D721Med (cell line): ENCODE measurements at regions not wholly inside any gene's neighbourhood (a gene's known extent, or its start where the extent isn't known, plus 50 kb on each side); places are given as distances from the start of the nearest gene placed in this dataset.

Source experiments
- DNase-seq: peaks from one replicate; pipeline ENCODE4 v3.0.0; 2011; ENCODE audit warnings: low spot score; ENCODE audit not compliant: insufficient read length
- FAIRE-seq: peaks from 2 replicates; lab custom pipeline; 2011; peaks lifted over from hg19 to GRCh38; lab: Jason Lieb, UNC
- TF ChIP-seq, protein P1 (sequence below): IDR thresholded peaks from 2 replicates; pipeline ENCODE4 v1.5.1; 2012; ENCODE audit warnings: mild to moderate bottlenecking, control low read depth; ENCODE audit not compliant: insufficient read depth; ENCODE audit errors: missing control alignments

DNA sequence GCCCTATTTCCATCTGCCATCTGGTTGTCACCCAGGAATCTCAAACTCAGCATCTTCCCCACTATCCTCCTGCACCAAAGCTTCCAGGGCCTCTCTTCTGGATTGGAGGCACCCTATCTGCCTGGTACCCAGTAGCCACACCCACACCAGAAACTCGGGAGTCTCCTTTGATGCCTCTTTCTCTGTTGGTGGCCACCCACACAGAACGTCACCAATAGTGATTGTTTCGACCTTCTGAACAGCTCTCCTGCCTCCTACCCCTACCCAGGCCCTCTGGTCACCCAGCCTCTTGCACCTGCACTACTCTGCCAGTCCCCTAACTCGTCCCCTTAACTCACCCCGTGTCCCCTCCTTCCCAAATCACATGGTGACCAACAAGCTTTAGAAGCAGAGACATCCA is 95.0 kb downstream of the IRF2BPL start:
- FAIRE-seq (no peak), DNase-seq (no peak)
- TF ChIP-seq, protein P1, sequence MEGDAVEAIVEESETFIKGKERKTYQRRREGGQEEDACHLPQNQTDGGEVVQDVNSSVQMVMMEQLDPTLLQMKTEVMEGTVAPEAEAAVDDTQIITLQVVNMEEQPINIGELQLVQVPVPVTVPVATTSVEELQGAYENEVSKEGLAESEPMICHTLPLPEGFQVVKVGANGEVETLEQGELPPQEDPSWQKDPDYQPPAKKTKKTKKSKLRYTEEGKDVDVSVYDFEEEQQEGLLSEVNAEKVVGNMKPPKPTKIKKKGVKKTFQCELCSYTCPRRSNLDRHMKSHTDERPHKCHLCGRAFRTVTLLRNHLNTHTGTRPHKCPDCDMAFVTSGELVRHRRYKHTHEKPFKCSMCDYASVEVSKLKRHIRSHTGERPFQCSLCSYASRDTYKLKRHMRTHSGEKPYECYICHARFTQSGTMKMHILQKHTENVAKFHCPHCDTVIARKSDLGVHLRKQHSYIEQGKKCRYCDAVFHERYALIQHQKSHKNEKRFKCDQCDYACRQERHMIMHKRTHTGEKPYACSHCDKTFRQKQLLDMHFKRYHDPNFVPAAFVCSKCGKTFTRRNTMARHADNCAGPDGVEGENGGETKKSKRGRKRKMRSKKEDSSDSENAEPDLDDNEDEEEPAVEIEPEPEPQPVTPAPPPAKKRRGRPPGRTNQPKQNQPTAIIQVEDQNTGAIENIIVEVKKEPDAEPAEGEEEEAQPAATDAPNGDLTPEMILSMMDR: no peak

DNA sequence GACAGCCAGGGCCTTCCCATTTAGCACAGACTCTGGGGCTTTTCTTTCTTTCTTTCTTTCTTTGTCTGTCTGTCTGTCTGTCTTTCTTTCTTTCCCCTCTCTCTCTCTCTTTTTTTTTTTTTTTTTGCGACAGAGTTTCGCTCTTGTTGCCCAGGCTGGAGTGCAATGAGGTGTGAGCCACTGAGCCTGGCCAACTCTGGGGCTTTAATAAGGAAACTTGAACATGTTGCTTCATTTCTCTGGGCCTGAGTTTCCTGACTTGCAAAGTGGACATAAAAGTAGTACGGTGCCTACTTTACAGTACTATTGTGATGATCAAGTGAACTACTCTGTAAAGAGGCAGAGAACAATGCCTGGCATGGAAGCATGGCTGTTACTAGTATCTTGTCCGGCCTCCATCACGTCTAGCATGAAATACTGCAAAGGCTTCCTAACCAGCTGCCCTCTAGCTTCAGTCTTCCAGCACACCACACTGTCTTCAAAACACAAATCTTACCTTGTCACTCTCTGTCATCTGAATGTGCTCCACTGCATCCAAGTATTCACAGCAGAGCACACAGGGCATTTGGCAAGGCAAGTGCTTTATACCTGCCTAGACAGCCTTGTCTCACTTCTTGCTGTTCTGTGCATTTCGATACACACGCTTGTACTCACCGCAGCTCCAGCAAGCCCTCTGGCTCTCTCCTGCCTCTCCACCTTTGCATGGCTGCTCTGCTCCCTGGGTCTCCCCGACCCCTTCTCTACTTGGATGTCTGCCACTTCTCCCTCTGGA is 96.7 kb downstream of the IRF2BPL start:
- FAIRE-seq: no peak
- DNase-seq: no peak
- TF ChIP-seq, protein P1: no peak

DNA sequence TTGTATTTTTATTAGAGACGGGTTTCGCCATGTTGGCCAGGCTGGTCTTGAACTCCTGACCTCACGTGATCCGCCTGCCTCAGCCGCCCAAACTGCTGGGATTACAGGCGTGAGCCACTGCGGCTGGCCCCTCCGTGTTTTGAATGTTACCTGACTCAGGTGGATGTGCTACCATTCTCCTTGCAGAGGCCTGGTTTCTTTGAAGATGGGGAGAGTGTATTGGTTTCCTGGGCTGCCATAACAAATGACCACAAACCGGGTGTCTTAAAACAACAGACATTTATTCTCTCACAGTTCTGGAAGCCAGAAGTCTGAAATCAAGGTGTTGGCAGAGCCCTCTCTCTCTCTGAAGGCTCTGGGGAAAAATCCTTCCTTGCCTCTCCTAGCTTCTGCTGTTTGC is 98.0 kb downstream of the IRF2BPL start:
- FAIRE-seq: no peak
- DNase-seq: no peak
- TF ChIP-seq, protein P1: no peak

DNA sequence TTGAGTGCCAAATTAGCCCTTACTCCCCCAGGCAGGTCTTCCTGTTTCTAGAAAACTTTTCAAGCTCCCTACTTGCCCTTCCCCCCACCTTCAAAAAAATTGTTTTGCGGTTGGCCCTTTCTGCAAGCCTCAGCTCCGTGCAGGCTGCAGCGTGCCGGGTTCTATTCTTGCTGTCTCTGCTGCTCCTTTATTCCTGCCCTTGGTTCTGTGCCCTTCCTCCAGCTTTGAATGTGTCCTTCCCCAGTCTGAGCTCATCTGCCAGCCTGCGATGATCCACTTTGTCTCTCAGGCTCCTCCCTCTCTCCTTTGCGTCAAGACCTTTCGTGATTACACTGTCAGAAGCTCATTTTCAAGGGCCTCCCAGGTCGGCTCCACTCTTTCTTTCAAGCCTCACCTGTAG is 98.6 kb downstream of the IRF2BPL start:
- peak; percentile 61 for DNase-seq
- TF ChIP-seq, protein P1: no peak
- FAIRE-seq: no peak

DNA sequence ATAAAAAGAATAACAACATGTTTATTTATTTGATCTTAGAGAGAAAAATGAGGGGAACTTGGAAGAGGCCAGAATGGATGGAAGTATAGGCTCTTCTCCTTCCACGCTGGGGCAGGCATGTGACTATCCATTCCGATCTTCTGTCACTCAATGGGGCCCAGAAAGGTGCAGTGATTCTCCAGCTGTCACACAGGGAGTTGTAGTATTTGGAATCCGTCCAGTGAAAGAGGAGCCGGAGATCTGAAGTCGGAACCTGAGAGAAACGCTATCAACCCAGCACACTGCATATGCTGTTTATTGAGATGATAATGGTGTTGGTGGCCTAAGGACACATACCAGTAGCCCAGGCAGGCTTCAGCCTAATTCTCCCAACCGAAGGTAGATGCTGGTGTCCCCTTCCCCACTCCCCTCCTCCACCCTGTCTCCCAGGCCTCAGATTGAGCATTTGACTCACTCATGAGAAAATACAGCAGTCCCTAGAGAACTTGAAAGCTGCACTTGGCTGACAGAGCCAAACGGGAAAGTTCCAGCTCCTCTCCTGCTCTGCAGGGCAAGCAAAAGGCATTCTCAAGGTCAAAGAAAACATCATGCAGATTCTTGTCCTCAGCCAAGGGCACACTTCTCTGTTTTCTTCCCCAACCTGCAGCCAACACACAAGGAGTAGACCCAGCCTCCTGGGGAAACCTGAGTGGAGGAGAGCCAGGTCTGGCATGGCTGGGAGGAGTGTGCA is 100.4 kb downstream of the IRF2BPL start:
- DNase-seq (no peak), FAIRE-seq (no peak)
- TF ChIP-seq, protein P1: no peak

DNA sequence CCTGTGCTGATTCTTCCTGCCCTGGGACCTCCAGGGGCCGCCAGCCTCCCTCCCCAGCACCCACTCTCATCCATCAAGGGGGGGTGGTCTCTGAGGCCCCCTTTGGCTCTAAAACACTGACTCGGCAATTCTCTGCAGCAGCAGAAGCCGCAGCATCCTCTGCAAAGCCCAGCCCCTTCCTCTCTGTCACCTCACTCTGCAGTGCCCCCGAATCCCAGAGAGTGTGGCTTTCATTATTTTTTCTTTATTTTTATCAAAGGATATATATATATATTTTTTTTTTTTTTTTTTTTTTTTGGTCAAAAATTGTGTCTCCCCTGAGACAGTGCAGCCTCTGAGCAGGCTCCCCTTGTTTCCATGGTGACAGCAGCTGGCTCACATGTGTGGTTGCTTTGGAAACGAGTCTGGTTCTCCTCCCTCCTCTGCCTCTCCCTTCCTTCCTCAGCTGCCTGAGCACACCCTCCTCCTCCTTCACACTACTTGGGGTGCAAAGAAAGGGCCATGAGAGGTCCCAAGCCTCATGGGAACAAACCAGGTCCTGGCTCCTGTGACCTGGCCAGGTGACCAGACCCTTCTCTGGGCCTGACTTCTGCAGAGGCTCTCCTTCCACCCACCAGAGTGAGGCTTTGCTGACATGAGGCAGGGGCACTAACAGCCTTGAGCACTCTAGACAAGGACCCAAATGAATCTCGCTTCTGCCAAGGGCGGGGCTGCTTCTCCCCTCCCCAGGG is 100.5 kb downstream of the LRRC74A start:
- FAIRE-seq: no peak
- no peak for DNase-seq
- TF ChIP-seq, protein P1: no peak
